Astrocyte (in vitro differentiated cells and primary cell): ENCODE measurements at regions not wholly inside any gene's neighbourhood (a gene's known extent, or its start where the extent isn't known, plus 50 kb on each side); places are given as distances from the start of the nearest gene placed in this dataset.

Experiments used
- CTCF ChIP-seq: IDR thresholded peaks from 2 replicates; pipeline ENCODE4 v1.5.1; 2011; ENCODE audit warnings: low read depth, mild to moderate bottlenecking, inconsistent platforms, low read length, moderate library complexity; ENCODE audit not compliant: insufficient read depth
- EZH2 ChIP-seq: IDR thresholded peaks from 2 replicates; pipeline ENCODE4 v1.6.1; 2012; ENCODE audit warnings: mild to moderate bottlenecking, low read length, inconsistent platforms; ENCODE audit not compliant: insufficient read depth

GRCh38 chr3:164095949-164096348 lies 982.3 kb downstream of the SI start:
- TF ChIP-seq CTCF (no peak), EZH2 (no peak)
